ENCODE measurements at regions not wholly inside any gene's neighbourhood (a gene's known extent, or its start where the extent isn't known, plus 50 kb on each side); places are given as distances from the start of the nearest gene placed in this dataset.

GRCh38 chr3:181966393-181966792 lies 254.7 kb downstream of the SOX2 start:
- no peak for DNase-seq (ENCODE audit: low spot score in 2 of 2)
- Mint-ChIP-seq H3K4me1 (no peaks in the 10 kb centered on the region), H3K9me3 (peaks cover 3% of the 10 kb centered on the region), H3K27ac (no peak overlapping the region), H3K4me3 (no peak overlapping the region), H3K36me3 (no peaks in the 10 kb centered on the region)
- no peak for ATAC-seq

DNA sequence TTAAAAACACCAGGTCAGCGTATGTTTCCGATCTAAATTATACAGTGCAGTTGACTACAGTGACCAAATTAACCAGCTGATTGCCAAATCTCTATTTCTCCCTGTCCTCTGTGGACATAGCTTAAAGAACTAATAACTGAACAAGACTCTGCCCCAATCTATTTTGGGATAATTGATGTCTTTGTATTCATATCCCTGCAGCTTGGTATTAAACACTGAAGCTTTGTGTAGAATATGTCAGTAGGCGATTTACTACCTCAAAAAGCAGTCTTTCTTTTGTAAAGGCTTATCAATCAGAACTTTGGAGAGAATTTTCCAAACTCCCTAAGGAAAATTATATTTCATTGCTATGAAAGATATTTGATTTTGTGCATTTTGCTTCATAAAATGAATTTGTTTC lies 258.2 kb downstream of the SOX2 start:
- H3K27ac Mint-ChIP-seq, result no peak overlapping the region
- ATAC-seq, result no peak
- DNase-seq (ENCODE audit: low spot score in 2 of 2), result no peak
- H3K4me1 Mint-ChIP-seq, result no peaks in the 10 kb centered on the region
- peaks cover 3% of the 10 kb centered on the region for H3K9me3 Mint-ChIP-seq
- no peak overlapping the region for H3K4me3 Mint-ChIP-seq
- H3K36me3 Mint-ChIP-seq, result no peaks in the 10 kb centered on the region

- H3K4me1 Mint-ChIP-seq, result no peaks in the 10 kb centered on the region
- no peaks in the 10 kb centered on the region for H3K36me3 Mint-ChIP-seq
- DNase-seq (ENCODE audit: low spot score in 2 of 2), result no peak
- no peak overlapping the region for H3K4me3 Mint-ChIP-seq
- H3K27ac Mint-ChIP-seq, result no peak overlapping the region
- ATAC-seq, result no peak
- H3K9me3 Mint-ChIP-seq, result peaks cover 3% of the 10 kb centered on the region
These were observed 259.7 kb downstream of the SOX2 start for GRCh38 chr3:181971424-181971823.

DNA sequence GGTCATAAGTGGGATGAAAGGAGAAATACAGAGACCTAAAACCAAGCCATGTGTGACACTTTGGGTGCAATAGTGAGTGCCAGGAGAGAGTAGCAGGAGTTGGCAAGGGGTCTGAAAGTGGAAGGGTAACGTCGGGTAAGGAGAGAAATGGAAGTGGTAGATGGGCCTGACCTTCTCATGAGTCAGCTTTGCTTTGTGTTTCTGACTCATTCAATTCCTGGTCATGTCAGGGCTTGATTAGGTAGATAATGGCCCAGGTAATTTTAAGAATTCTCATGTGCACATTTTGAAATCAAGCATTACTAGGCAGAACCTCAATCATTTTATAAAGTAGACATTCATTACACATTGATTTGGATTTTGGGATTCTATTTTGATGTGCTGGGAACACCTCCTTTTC lies 262.5 kb downstream of the SOX2 start:
- DNase-seq (ENCODE audit: low spot score in 2 of 2) (no peak), ATAC-seq (no peak)
- H3K27ac Mint-ChIP-seq, result no peak overlapping the region
- peaks cover 3% of the 10 kb centered on the region for H3K9me3 Mint-ChIP-seq
- no peaks in the 10 kb centered on the region for H3K36me3 Mint-ChIP-seq
- H3K4me3 Mint-ChIP-seq, result no peak overlapping the region
- no peaks in the 10 kb centered on the region for H3K4me1 Mint-ChIP-seq

DNA sequence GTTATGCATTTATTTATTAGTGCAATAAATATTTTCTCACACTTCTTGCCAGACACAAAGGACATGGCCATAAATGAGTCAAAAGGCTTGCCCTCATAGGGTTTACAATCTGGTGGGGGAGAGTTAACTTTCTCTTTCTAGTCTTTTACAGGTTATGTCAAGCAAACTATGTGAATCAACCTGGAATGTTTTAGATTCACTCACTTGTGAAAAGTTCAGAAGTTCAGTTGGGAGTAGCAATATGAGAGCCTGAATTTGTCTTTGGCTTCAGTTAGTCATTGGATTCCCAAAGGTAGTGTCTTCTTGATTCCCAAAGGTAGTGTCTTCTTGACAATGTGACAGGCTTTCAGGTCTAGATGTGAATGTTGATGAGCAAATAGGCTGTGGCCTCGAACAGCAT lies 264.8 kb downstream of the SOX2 start:
- Mint-ChIP-seq H3K4me1 (no peaks in the 10 kb centered on the region), H3K9me3 (peaks cover 5% of the 10 kb centered on the region), H3K36me3 (no peaks in the 10 kb centered on the region), H3K4me3 (no peak overlapping the region), H3K27ac (no peak overlapping the region)
- DNase-seq (ENCODE audit: low spot score in 2 of 2) (no peak), ATAC-seq (no peak)

- no peak for ATAC-seq
- no peak overlapping the region for H3K4me3 Mint-ChIP-seq
- H3K4me1 Mint-ChIP-seq, result no peaks in the 10 kb centered on the region
- H3K9me3 Mint-ChIP-seq, result peaks cover 17% of the 10 kb centered on the region
- no peak for DNase-seq (ENCODE audit: low spot score in 2 of 2)
- no peaks in the 10 kb centered on the region for H3K36me3 Mint-ChIP-seq
- H3K27ac Mint-ChIP-seq, result no peak overlapping the region
These were observed 273.7 kb downstream of the SOX2 start for GRCh38 chr3:181985386-181985785.

- no peak for DNase-seq (ENCODE audit: low spot score in 2 of 2)
- ATAC-seq, result no peak
- H3K9me3 Mint-ChIP-seq, result peaks cover 14% of the 10 kb centered on the region
- no peaks in the 10 kb centered on the region for H3K4me1 Mint-ChIP-seq
- no peak overlapping the region for H3K27ac Mint-ChIP-seq
- no peak overlapping the region for H3K4me3 Mint-ChIP-seq
- no peaks in the 10 kb centered on the region for H3K36me3 Mint-ChIP-seq
These were observed 276.0 kb downstream of the SOX2 start for GRCh38 chr3:181987736-181988135.

GRCh38 chr3:181998828-181999227 lies 287.1 kb downstream of the SOX2 start:
- H3K27ac Mint-ChIP-seq, result no peak overlapping the region
- H3K4me1 Mint-ChIP-seq, result no peaks in the 10 kb centered on the region
- ATAC-seq (no peak), DNase-seq (ENCODE audit: low spot score in 2 of 2) (no peak)
- H3K4me3 Mint-ChIP-seq, result no peak overlapping the region
- no peaks in the 10 kb centered on the region for H3K36me3 Mint-ChIP-seq
- no peaks in the 10 kb centered on the region for H3K9me3 Mint-ChIP-seq

DNA sequence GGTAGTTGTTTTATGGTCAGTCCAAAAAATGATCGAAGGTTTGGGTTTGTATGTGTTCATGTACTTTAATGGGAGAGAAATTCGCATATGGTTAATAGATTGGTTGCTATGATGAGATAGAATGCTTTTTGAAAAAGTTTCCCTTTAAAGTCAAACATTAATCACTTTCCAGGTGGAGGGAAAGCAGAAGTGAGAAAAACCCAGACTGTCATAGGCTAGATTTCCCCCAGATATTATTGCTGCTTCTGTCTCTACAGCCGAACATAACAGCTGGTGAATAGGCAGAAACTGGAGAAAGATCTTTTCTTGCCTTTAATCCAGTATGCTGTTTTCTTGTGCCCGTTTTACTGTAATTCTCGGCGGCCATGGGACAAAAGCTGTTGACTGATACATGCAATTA lies 287.6 kb downstream of the SOX2 start:
- H3K4me1 Mint-ChIP-seq, result no peaks in the 10 kb centered on the region
- no peaks in the 10 kb centered on the region for H3K36me3 Mint-ChIP-seq
- H3K4me3 Mint-ChIP-seq, result no peak overlapping the region
- no peak overlapping the region for H3K27ac Mint-ChIP-seq
- H3K9me3 Mint-ChIP-seq, result no peaks in the 10 kb centered on the region
- no peak for DNase-seq (ENCODE audit: low spot score in 2 of 2)
- ATAC-seq, result no peak

DNA sequence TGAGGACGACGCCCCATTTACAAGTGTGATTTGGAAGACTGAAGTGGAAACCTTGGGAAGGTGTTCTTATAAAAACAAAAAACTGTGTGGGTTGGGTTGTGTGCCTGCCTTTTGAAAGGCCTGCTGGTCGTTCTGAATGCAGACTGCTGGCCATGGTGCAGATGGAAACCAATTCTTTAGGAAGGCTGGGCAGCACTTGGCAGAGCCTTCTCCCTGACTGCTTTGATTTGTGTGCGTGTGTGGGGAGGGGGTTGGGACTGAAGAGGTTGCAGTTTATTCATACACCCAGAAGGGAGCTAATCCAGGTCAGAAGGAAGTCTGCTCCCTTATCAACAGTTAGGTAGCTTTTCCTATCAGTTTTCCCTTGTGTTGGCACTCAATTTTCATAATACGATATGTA lies 288.7 kb downstream of the SOX2 start:
- ATAC-seq (no peak), DNase-seq (ENCODE audit: low spot score in 2 of 2) (no peak)
- Mint-ChIP-seq H3K27ac (no peak overlapping the region), H3K9me3 (no peaks in the 10 kb centered on the region), H3K4me3 (no peak overlapping the region), H3K36me3 (no peaks in the 10 kb centered on the region), H3K4me1 (no peaks in the 10 kb centered on the region)

DNA sequence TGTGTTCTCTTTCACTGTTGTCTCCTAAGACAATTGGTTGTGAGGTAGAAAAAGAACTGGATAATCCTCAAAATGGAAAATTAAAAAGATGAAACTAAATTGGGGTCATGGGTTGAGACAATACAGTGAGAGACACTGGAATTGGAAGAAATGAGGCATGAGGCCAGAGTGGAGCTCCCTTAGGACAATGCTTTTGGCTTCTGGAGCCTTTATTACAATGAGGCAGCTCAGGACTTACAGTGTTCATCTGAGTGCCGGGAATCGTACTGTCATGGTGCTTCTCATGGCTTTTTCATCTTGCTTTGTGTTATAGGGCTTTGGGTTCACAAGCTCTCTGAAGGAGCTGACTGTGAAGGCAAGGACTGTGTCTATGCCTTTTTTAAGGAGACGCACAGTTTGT lies 293.5 kb downstream of the SOX2 start:
- ATAC-seq, result no peak
- H3K9me3 Mint-ChIP-seq, result no peaks in the 10 kb centered on the region
- no peak overlapping the region for H3K27ac Mint-ChIP-seq
- no peaks in the 10 kb centered on the region for H3K4me1 Mint-ChIP-seq
- no peak for DNase-seq (ENCODE audit: low spot score in 2 of 2)
- H3K4me3 Mint-ChIP-seq, result no peak overlapping the region
- no peaks in the 10 kb centered on the region for H3K36me3 Mint-ChIP-seq

DNA sequence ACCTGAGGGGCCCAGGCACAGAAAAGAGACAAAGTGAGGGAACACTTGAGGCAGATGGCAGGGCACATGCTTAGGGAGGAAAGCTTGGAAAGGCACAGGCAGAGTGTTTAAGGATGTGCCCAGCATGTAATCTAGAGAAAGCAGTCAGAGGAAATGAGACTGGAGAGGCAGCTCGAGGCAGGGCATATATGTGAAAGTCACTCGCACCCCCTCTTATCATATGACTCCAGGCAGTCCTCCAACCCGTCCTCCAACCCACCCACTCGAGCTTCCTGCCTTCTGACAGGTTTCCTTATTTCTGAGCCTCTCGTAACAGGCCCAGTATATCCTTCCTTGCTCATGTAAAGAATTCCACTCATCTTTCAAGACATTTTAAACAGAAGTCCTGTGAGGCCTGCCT lies 294.0 kb downstream of the SOX2 start:
- H3K27ac Mint-ChIP-seq, result no peak overlapping the region
- ATAC-seq (peak; percentile 8), DNase-seq (ENCODE audit: low spot score in 2 of 2) (no peak)
- no peaks in the 10 kb centered on the region for H3K36me3 Mint-ChIP-seq
- H3K9me3 Mint-ChIP-seq, result no peaks in the 10 kb centered on the region
- no peak overlapping the region for H3K4me3 Mint-ChIP-seq
- H3K4me1 Mint-ChIP-seq, result no peaks in the 10 kb centered on the region

GRCh38 chr3:182006431-182006830 lies 294.7 kb downstream of the SOX2 start:
- H3K4me3 Mint-ChIP-seq, result no peak overlapping the region
- no peak overlapping the region for H3K27ac Mint-ChIP-seq
- H3K36me3 Mint-ChIP-seq, result no peaks in the 10 kb centered on the region
- peaks cover 2% of the 10 kb centered on the region for H3K9me3 Mint-ChIP-seq
- H3K4me1 Mint-ChIP-seq, result no peaks in the 10 kb centered on the region
- ATAC-seq (no peak), DNase-seq (ENCODE audit: low spot score in 2 of 2) (no peak)

- no peak for ATAC-seq
- H3K4me1 Mint-ChIP-seq, result no peaks in the 10 kb centered on the region
- no peak for DNase-seq (ENCODE audit: low spot score in 2 of 2)
- H3K36me3 Mint-ChIP-seq, result no peaks in the 10 kb centered on the region
- no peak overlapping the region for H3K27ac Mint-ChIP-seq
- H3K9me3 Mint-ChIP-seq, result peaks cover 2% of the 10 kb centered on the region
- no peak overlapping the region for H3K4me3 Mint-ChIP-seq
These were observed 295.7 kb downstream of the SOX2 start for GRCh38 chr3:182007441-182007840.

- peaks cover 6% of the 10 kb centered on the region for H3K9me3 Mint-ChIP-seq
- H3K27ac Mint-ChIP-seq, result no peak overlapping the region
- no peaks in the 10 kb centered on the region for H3K4me1 Mint-ChIP-seq
- H3K4me3 Mint-ChIP-seq, result no peak overlapping the region
- H3K36me3 Mint-ChIP-seq, result no peaks in the 10 kb centered on the region
- ATAC-seq, result no peak
- DNase-seq (ENCODE audit: low spot score in 2 of 2), result no peak
These were observed 306.6 kb downstream of the SOX2 start for GRCh38 chr3:182018361-182018760.

DNA sequence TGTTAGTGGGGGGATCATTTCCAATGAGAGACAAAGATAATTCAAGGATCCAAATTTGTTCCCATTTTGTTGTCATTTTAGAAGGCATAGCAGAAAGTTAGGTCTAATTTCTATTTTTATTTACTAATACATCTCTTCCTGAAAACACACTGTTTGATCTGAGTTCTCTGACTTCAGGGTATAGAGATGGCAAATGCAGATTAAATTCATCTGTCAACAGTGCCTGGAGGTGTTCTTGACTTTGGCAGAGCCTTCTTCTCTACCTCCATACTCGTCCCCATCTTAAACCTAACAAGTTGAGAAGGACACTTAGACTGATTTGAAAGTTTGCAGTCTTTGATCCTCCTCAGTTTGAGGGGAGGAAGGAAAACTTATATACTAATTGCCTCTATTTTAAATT lies 308.2 kb downstream of the SOX2 start:
- Mint-ChIP-seq H3K36me3 (no peaks in the 10 kb centered on the region), H3K4me1 (no peaks in the 10 kb centered on the region), H3K27ac (no peak overlapping the region), H3K9me3 (peaks cover 6% of the 10 kb centered on the region), H3K4me3 (no peak overlapping the region)
- no peak for DNase-seq (ENCODE audit: low spot score in 2 of 2)
- no peak for ATAC-seq

- Mint-ChIP-seq H3K4me3 (no peak overlapping the region), H3K4me1 (no peaks in the 10 kb centered on the region), H3K9me3 (peaks cover 1% of the 10 kb centered on the region), H3K27ac (no peak overlapping the region), H3K36me3 (no peaks in the 10 kb centered on the region)
- ATAC-seq, result no peak
- no peak for DNase-seq (ENCODE audit: low spot score in 2 of 2)
These were observed 312.1 kb downstream of the SOX2 start for GRCh38 chr3:182023843-182024242.
